ENCODE measurements at regions not wholly inside any gene's neighbourhood (a gene's known extent, or its start where the extent isn't known, plus 50 kb on each side); places are given as distances from the start of the nearest gene placed in this dataset.

DNA sequence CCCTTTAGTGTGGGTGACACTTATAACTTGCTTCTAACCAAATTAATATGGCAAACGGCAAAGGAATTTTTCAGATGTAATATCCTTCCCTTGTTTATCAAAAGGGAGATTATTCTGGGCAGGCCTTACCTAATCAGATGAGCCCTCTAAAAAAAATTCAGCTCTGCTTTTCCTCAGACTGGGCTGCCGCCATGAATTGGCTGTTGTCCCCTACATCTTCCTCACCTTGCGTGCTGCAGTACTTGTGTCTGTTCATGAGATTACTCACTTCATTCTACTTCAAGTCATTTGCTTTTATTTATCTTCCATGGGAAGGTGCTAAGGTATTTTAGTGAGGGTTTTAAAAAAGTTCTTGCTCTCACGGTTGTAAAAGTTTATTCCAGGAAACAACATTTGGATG lies 705.5 kb downstream of the KCNT2 start:
- Mint-ChIP-seq H3K36me3 (ENCODE audit: low read depth) (no peaks in the 10 kb centered on the region), H3K27me3 (ENCODE audit: insufficient read depth) (no peaks in the 10 kb centered on the region), H3K4me3 (no peak overlapping the region), H3K9me3 (no peaks in the 10 kb centered on the region), H3K27ac (no peak overlapping the region), H3K4me1 (peaks cover 6% of the 10 kb centered on the region)
- no peak for DNase-seq
- Histone ChIP-seq H3K36me3 (ENCODE audit: control insufficient read depth, insufficient read depth, low read length) (no peaks in the 10 kb centered on the region), H3K27me3 (ENCODE audit: control insufficient read depth, insufficient read depth, low read length, poor library complexity, severe bottlenecking) (no peaks in the 10 kb centered on the region), H3K9me3 (ENCODE audit: control insufficient read depth, low read length) (no peaks in the 10 kb centered on the region), H3K9ac (ENCODE audit: extremely low read depth, low read length, poor library complexity, severe bottlenecking) (no peak overlapping the region), H3K4me1 (ENCODE audit: control insufficient read depth, insufficient read depth, low read length) (no peaks in the 10 kb centered on the region), H3K27ac (ENCODE audit: low read depth, low read length) (no peak overlapping the region), H3K4me3 (ENCODE audit: low read length) (no peak overlapping the region)
- TF ChIP-seq, protein P1, sequence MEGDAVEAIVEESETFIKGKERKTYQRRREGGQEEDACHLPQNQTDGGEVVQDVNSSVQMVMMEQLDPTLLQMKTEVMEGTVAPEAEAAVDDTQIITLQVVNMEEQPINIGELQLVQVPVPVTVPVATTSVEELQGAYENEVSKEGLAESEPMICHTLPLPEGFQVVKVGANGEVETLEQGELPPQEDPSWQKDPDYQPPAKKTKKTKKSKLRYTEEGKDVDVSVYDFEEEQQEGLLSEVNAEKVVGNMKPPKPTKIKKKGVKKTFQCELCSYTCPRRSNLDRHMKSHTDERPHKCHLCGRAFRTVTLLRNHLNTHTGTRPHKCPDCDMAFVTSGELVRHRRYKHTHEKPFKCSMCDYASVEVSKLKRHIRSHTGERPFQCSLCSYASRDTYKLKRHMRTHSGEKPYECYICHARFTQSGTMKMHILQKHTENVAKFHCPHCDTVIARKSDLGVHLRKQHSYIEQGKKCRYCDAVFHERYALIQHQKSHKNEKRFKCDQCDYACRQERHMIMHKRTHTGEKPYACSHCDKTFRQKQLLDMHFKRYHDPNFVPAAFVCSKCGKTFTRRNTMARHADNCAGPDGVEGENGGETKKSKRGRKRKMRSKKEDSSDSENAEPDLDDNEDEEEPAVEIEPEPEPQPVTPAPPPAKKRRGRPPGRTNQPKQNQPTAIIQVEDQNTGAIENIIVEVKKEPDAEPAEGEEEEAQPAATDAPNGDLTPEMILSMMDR (conservative IDR thresholded peaks at IDR 0.05): no peak
- WGBS, 2 experiments (ENCODE audit: insufficient coverage in 1 of 2, insufficient read length in 1 of 2): 91 to 100% methylated on average over 1 to 4 of the region's 4 CpGs

DNA sequence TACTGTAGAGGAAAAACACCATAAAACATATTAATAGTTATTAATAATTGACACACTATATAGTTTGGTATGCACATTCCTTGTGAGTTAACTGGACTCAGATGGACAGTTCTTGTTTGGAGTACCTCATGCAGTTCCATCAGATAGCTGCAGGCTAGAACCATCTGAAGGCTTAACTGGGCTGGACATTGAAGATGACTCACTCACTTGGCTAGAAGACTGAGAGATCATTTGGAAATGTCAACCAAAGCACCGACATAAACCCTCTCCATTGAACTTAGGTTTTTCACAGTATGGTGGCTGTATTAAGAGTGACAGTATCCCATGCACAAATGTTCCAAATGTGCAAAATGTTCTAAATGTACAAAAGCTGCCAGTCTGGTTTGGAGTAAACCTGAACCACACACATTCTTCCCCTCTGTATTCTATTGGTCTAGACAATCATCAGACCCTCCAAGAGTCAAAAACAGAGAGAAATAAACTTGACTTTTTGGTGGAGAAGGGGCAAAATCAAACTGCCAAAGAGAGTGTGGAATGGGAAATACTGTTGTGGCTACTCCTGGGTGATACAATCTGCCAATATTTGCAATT lies 708.4 kb downstream of the KCNT2 start:
- no peaks in the 10 kb centered on the region for H3K36me3 ChIP-seq (ENCODE audit: control insufficient read depth, insufficient read depth, low read length)
- TF ChIP-seq, protein P1 (conservative IDR thresholded peaks at IDR 0.05): no peak
- Mint-ChIP-seq H3K4me3 (no peak overlapping the region), H3K36me3 (ENCODE audit: low read depth) (no peaks in the 10 kb centered on the region), H3K27me3 (ENCODE audit: insufficient read depth) (no peaks in the 10 kb centered on the region), H3K4me1 (peaks cover 6% of the 10 kb centered on the region), H3K27ac (no peak overlapping the region), H3K9me3 (no peaks in the 10 kb centered on the region)
- no peaks in the 10 kb centered on the region for H3K9me3 ChIP-seq (ENCODE audit: control insufficient read depth, low read length)
- WGBS, 2 experiments (ENCODE audit: insufficient coverage in 1 of 2, insufficient read length in 1 of 2): 100% methylated on average over 1 of the region's 1 CpG; no CpG with 5 or more reads in 1 of the 2 experiments
- H3K4me3 ChIP-seq (ENCODE audit: low read length): no peak overlapping the region
- H3K9ac ChIP-seq (ENCODE audit: extremely low read depth, low read length, poor library complexity, severe bottlenecking): no peak overlapping the region
- no peaks in the 10 kb centered on the region for H3K4me1 ChIP-seq (ENCODE audit: control insufficient read depth, insufficient read depth, low read length)
- DNase-seq: no peak
- no peak overlapping the region for H3K27ac ChIP-seq (ENCODE audit: low read depth, low read length)
- H3K27me3 ChIP-seq (ENCODE audit: control insufficient read depth, insufficient read depth, low read length, poor library complexity, severe bottlenecking): no peaks in the 10 kb centered on the region

DNA sequence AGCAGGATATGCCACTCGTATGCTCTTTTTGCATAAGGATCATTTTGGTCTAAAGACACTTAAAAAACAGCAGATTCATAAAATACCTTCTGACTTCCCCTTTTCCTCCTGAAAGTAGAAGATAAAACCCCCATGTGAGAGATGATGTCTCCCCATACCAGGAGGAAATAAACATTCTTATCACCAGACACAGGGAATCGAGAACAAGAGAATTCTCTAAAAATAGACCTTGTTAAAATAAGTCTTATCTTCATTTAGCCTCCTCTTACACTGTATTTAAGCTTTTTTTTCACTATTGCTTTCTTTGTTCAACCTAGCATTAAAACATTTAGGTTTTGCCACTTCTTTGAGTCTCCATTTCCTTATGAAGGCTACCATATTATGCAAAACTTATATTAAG lies 709.3 kb downstream of the KCNT2 start:
- no peaks in the 10 kb centered on the region for H3K9me3 Mint-ChIP-seq
- H3K27ac Mint-ChIP-seq: no peak overlapping the region
- Histone ChIP-seq H3K27ac (ENCODE audit: low read depth, low read length) (no peak overlapping the region), H3K4me1 (ENCODE audit: control insufficient read depth, insufficient read depth, low read length) (no peaks in the 10 kb centered on the region), H3K36me3 (ENCODE audit: control insufficient read depth, insufficient read depth, low read length) (no peaks in the 10 kb centered on the region), H3K4me3 (ENCODE audit: low read length) (no peak overlapping the region), H3K9ac (ENCODE audit: extremely low read depth, low read length, poor library complexity, severe bottlenecking) (no peak overlapping the region), H3K27me3 (ENCODE audit: control insufficient read depth, insufficient read depth, low read length, poor library complexity, severe bottlenecking) (no peaks in the 10 kb centered on the region), H3K9me3 (ENCODE audit: control insufficient read depth, low read length) (no peaks in the 10 kb centered on the region)
- TF ChIP-seq, protein P1 (conservative IDR thresholded peaks at IDR 0.05): no peak
- peaks cover 6% of the 10 kb centered on the region for H3K4me1 Mint-ChIP-seq
- H3K27me3 Mint-ChIP-seq (ENCODE audit: insufficient read depth): no peaks in the 10 kb centered on the region
- no peak for DNase-seq
- WGBS, 2 experiments (ENCODE audit: insufficient coverage in 1 of 2, insufficient read length in 1 of 2): 84 to 100% methylated on average over 1 to 2 of the region's 2 CpGs
- no peaks in the 10 kb centered on the region for H3K36me3 Mint-ChIP-seq (ENCODE audit: low read depth)
- H3K4me3 Mint-ChIP-seq: no peak overlapping the region
